IMR-90 (cell line): ENCODE measurements at regions not wholly inside any gene's neighbourhood (a gene's known extent, or its start where the extent isn't known, plus 50 kb on each side); places are given as distances from the start of the nearest gene placed in this dataset.

Experiments used
- ATAC-seq: fragments of 200-7000 bp; cut with Tn5 transposase; 2 replicates; pipeline ENCODE4 v1.9.1; 2020; ENCODE audit warnings: low read depth, mild to moderate bottlenecking, moderate library complexity
- BruUV-seq: library from RNA; stranded (reverse); fragments of 400-500 nt; replicated peaks from 2 replicates; lab custom pipeline; 2021; lab: Mats Ljungman, UMichigan
- CTCF ChIA-PET: fragments of 300-600 bp; formaldehyde crosslinking; extraction: SDS; loops from one replicate; lab custom pipeline; 2021; ENCODE audit warnings: antibody characterized with exemption; lab: Yijun Ruan, JAX
- POLR2A ChIA-PET: fragments of 300-600 bp; sonication (Branson Sonifier 250); formaldehyde crosslinking; loops from one replicate; lab custom pipeline; 2022; ENCODE audit warnings: antibody characterized with exemption; ENCODE audit not compliant: unreplicated experiment; lab: Charles Lee
- DNase-seq: peaks from one replicate; pipeline ENCODE4 v3.0.0; 2013
- H2AFZ ChIP-seq: replicated peaks from 2 replicates; pipeline ENCODE3; 2013; ENCODE audit warnings: low read length, mild to moderate bottlenecking; ENCODE audit not compliant: poor library complexity
- H2AK5ac ChIP-seq: 2 replicates; pipeline ENCODE4 v1.6.1; 2013; ENCODE audit warnings: low read depth, low read length, inconsistent platforms
- H2AK9ac ChIP-seq: replicated peaks from 2 replicates; pipeline ENCODE3; 2013; ENCODE audit warnings: mild to moderate bottlenecking, low read depth, low read length, moderate library complexity; ENCODE audit not compliant: poor library complexity
- H2BK120ac ChIP-seq: 2 replicates; pipeline ENCODE4 v1.6.1; 2013; ENCODE audit warnings: low read depth, low read length, inconsistent platforms
- H2BK15ac ChIP-seq: 3 replicates; pipeline ENCODE4 v1.6.1; 2013; ENCODE audit warnings: low read depth, low read length, inconsistent platforms
- H2BK20ac ChIP-seq: 2 replicates; pipeline ENCODE4 v1.6.1; 2013; ENCODE audit warnings: low read depth, mild to moderate bottlenecking, inconsistent platforms, low read length, moderate library complexity
- H2BK5ac ChIP-seq: 2 replicates; pipeline ENCODE4 v1.6.1; 2013; ENCODE audit warnings: mild to moderate bottlenecking, low read depth, low read length, inconsistent platforms; ENCODE audit not compliant: poor library complexity, severe bottlenecking
- H3K14ac ChIP-seq: replicated peaks from 2 replicates; pipeline ENCODE4 v1.6.1; 2013; ENCODE audit warnings: low read depth, low read length, inconsistent platforms
- H3K18ac ChIP-seq: 2 replicates; pipeline ENCODE4 v1.6.1; 2013; ENCODE audit warnings: low read depth, low read length, control low read depth
- H3K23ac ChIP-seq: 2 replicates; pipeline ENCODE4 v1.6.1; 2013; ENCODE audit warnings: low read depth, low read length, inconsistent platforms
- H3K27ac ChIP-seq: 2 replicates; pipeline ENCODE4 v1.5.1; 2013; ENCODE audit warnings: mild to moderate bottlenecking, control low read depth, low read length; ENCODE audit not compliant: insufficient read depth
- H3K27me3 ChIP-seq: 2 replicates; pipeline ENCODE4 v1.6.1; 2013; ENCODE audit warnings: low read length; ENCODE audit not compliant: control insufficient read depth, insufficient read depth
- H3K36me3 ChIP-seq: 2 replicates; pipeline ENCODE4 v1.6.1; 2013; ENCODE audit warnings: low read length, mixed read lengths; ENCODE audit not compliant: control insufficient read depth, insufficient read depth
- H3K4ac ChIP-seq: 2 replicates; pipeline ENCODE4 v1.6.1; 2013; ENCODE audit warnings: low read depth, low read length, inconsistent platforms
- H3K4me1 ChIP-seq: 2 replicates; pipeline ENCODE4 v1.6.1; 2013; ENCODE audit warnings: low read length, mixed read lengths; ENCODE audit not compliant: control insufficient read depth, insufficient read depth
- H3K4me2 ChIP-seq: 2 replicates; pipeline ENCODE4 v1.6.1; 2013; ENCODE audit warnings: low read depth, mild to moderate bottlenecking, control low read depth, low read length, moderate library complexity
- H3K4me3 ChIP-seq: 2 replicates; pipeline ENCODE4 v1.5.1; 2013; ENCODE audit warnings: low read depth, mild to moderate bottlenecking, control low read depth, low read length, moderate library complexity; ENCODE audit not compliant: insufficient read depth
- H3K56ac ChIP-seq: 2 replicates; pipeline ENCODE4 v1.6.1; 2013; ENCODE audit warnings: low read length, inconsistent platforms; ENCODE audit not compliant: insufficient read depth; ENCODE audit errors: extremely low read depth
- H3K79me1 ChIP-seq, 2 experiments: 2 replicates each; pipeline ENCODE4 v1.6.1; 2013; ENCODE audit warnings: low read length in 2 of 2, inconsistent platforms in 1 of 2, low read depth in 1 of 2
- H3K9ac ChIP-seq: 2 replicates; pipeline ENCODE4 v1.6.1; 2013; ENCODE audit warnings: low read depth, low read length, control low read depth
- H3K9me1 ChIP-seq: 2 replicates; pipeline ENCODE4 v1.6.1; 2013; ENCODE audit warnings: low read length, inconsistent platforms; ENCODE audit not compliant: insufficient read depth
- H3K9me3 ChIP-seq: 2 replicates; pipeline ENCODE4 v1.6.1; 2013; ENCODE audit warnings: low read length; ENCODE audit not compliant: control insufficient read depth, insufficient read depth
- H4K20me1 ChIP-seq: 2 replicates; pipeline ENCODE4 v1.6.1; 2013; ENCODE audit warnings: low read length, inconsistent platforms; ENCODE audit not compliant: insufficient read depth
- H4K5ac ChIP-seq: 2 replicates; pipeline ENCODE4 v1.6.1; 2013; ENCODE audit warnings: mild to moderate bottlenecking, low read depth, low read length, control low read depth
- H4K8ac ChIP-seq, 2 experiments: 2 replicates each; pipeline ENCODE4 v1.6.1; 2013; ENCODE audit warnings: low read depth in 2 of 2, low read length in 2 of 2, control low read depth in 1 of 2, inconsistent platforms in 1 of 2
- H4K91ac ChIP-seq: 2 replicates; pipeline ENCODE4 v1.6.1; 2013; ENCODE audit warnings: low read depth, low read length, inconsistent platforms; ENCODE audit not compliant: insufficient read depth
- BHLHE40 ChIP-seq: fragments of 150-350 bp; IDR thresholded peaks from 2 replicates; pipeline ENCODE4 v1.6.1; 2016; ENCODE audit warnings: mild to moderate bottlenecking, low read depth, low read length
- CEBPB ChIP-seq: IDR thresholded peaks from 2 replicates; pipeline ENCODE4 v1.6.1; 2012; ENCODE audit warnings: low read depth, low read length, improper control_type of control experiment
- CHD1 ChIP-seq: IDR thresholded peaks from 2 replicates; pipeline ENCODE4 v1.6.1; 2012; ENCODE audit warnings: low read depth, low read length, improper control_type of control experiment
- CTCF ChIP-seq: conservative IDR thresholded peaks from 2 replicates; pipeline ENCODE4 v1.5.1; 2012; ENCODE audit warnings: mild to moderate bottlenecking, low read depth, low read length, improper control_type of control experiment
- ELK1 ChIP-seq: fragments of 150-350 bp; IDR thresholded peaks from 2 replicates; pipeline ENCODE4 v1.6.1; 2016; ENCODE audit warnings: low read depth, mild to moderate bottlenecking, low read length, moderate library complexity, borderline replicate concordance
- MAFK ChIP-seq: IDR thresholded peaks from 2 replicates; pipeline ENCODE4 v1.6.1; 2012; ENCODE audit warnings: low read depth, low read length, improper control_type of control experiment
- MAZ ChIP-seq: IDR thresholded peaks from 2 replicates; pipeline ENCODE4 v1.6.1; 2012; ENCODE audit warnings: low read depth, mild to moderate bottlenecking, low read length, improper control_type of control experiment, moderate library complexity, borderline replicate concordance
- MXI1 ChIP-seq: IDR thresholded peaks from 2 replicates; pipeline ENCODE4 v1.6.1; 2012; ENCODE audit warnings: low read depth, mild to moderate bottlenecking, low read length, moderate library complexity, borderline replicate concordance
- NFE2L2 ChIP-seq: fragments of 150-350 bp; IDR thresholded peaks from 2 replicates; pipeline ENCODE4 v1.6.1; 2016; ENCODE audit warnings: low read depth, mild to moderate bottlenecking, low read length
- POLR2A ChIP-seq: IDR thresholded peaks from 2 replicates; pipeline ENCODE4 v1.6.1; 2012; ENCODE audit warnings: mild to moderate bottlenecking, low read depth, low read length
- RAD21 ChIP-seq: IDR thresholded peaks from 2 replicates; pipeline ENCODE4 v1.6.1; 2012; ENCODE audit warnings: low read length, improper control_type of control experiment
- RCOR1 ChIP-seq: IDR thresholded peaks from 2 replicates; pipeline ENCODE4 v1.6.1; 2012; ENCODE audit warnings: mild to moderate bottlenecking, low read length, improper control_type of control experiment; ENCODE audit not compliant: insufficient replicate concordance
- RFX5 ChIP-seq: IDR thresholded peaks from 2 replicates; pipeline ENCODE4 v1.8.0; 2012; ENCODE audit warnings: low read depth, mild to moderate bottlenecking, low read length, moderate library complexity
- SMC3 ChIP-seq: fragments of 150-350 bp; IDR thresholded peaks from 2 replicates; pipeline ENCODE4 v1.6.1; 2016; ENCODE audit warnings: low read depth, mild to moderate bottlenecking, antibody characterized with exemption, low read length, moderate library complexity
- USF2 ChIP-seq: fragments of 150-350 bp; IDR thresholded peaks from 2 replicates; pipeline ENCODE4 v1.6.1; 2017; ENCODE audit warnings: mild to moderate bottlenecking, antibody characterized with exemption, low read length, low read depth
- WGBS, 2 experiments: methylation state at CpG; one replicate each; pipeline versions ENCODE4 v1.1.5 to v1.1.7; 2013; ENCODE audit warnings: missing lambda C conversion rate in 2 of 2; ENCODE audit not compliant: insufficient read length in 1 of 2; ENCODE audit errors: extremely low coverage in 2 of 2; 5-methylcytosine and 5-hydroxymethylcytosine counted together
- dilution Hi-C: fragments of 300-500 bp; cut with HindIII; formaldehyde crosslinking; loops from one replicate; pipeline ENCODE4 v1.14.3; 2018; ENCODE audit warnings: low sequenced_read_pairs; ENCODE audit not compliant: unreplicated experiment
- in situ Hi-C: fragments of 300-500 bp; cut with MboI; formaldehyde crosslinking; loops from 3 replicates; pipeline ENCODE4 v1.14.3; 2019; ENCODE audit warnings: low sequenced_read_pairs, inconsistent platforms, mixed read lengths
- intact Hi-C: fragments of 100-400 bp; cut with micrococcal nuclease; formaldehyde crosslinking; loops from 2 replicates; pipeline ENCODE4 v1.10.0; 2022

- Histone ChIP-seq H2AK5ac (no peak overlapping the region), H3K36me3 (no peaks in the 10 kb centered on the region), H2BK15ac (no peak overlapping the region), H3K9me3 (no peaks in the 10 kb centered on the region), H4K5ac (no peak overlapping the region), H3K27ac (no peak overlapping the region), H3K4me2 (no peak overlapping the region), H3K9ac (no peak overlapping the region), H2BK120ac (no peak overlapping the region), H3K9me1 (no peaks in the 10 kb centered on the region), H2AFZ (no peak overlapping the region), H3K23ac (no peak overlapping the region), H3K4me1 (peaks cover 2% of the 10 kb centered on the region; the same call in 1 of the 2 replicates), H3K56ac (no peak overlapping the region), H3K14ac (no peak overlapping the region), H3K27me3 (peaks cover 15% of the 10 kb centered on the region; the same call in 1 of the 2 replicates), H3K4ac (no peak overlapping the region), H2BK20ac (no peak overlapping the region), H4K91ac (no peak overlapping the region), H2BK5ac (no peak overlapping the region), H3K18ac (no peak overlapping the region), H3K4me3 (no peak overlapping the region), H3K79me1 (no peaks in the 10 kb centered on the region), H4K8ac (no peak overlapping the region), H2AK9ac (no peak overlapping the region), H4K20me1 (no peaks in the 10 kb centered on the region)
- no peak for ATAC-seq
- dilution Hi-C loops (no loop called here), intact Hi-C loops (no loop called here), in situ Hi-C loops (no loop called here)
- no peak for DNase-seq
- CTCF ChIA-PET = interaction anchor here (0.6 kb wide), 2 partner anchors 17 to 534 kb away, joined by 3 read pairs; no protein-coding TSS in a partner anchor
- POLR2A ChIA-PET = no interaction called here
- no TSS peak for BruUV-seq
- WGBS, 2 experiments = 100% methylated on average over 2 of the region's 8 CpGs; no CpG with 5 or more reads in 1 of the 2 experiments
- TF ChIP-seq RCOR1 (no peak), MXI1 (no peak), CEBPB (no peak), MAZ (no peak), MAFK (no peak), SMC3 (no peak), BHLHE40 (no peak), ELK1 (no peak), USF2 (no peak), RAD21 (no peak), CHD1 (no peak), NFE2L2 (no peak), RFX5 (no peak), CTCF (no peak), POLR2A (no peak)
These were observed 63.2 kb upstream of the IGFBP5 start for GRCh38 chr2:216758256-216759155.
